ENCODE measurements at regions not wholly inside any gene's neighbourhood (a gene's known extent, or its start where the extent isn't known, plus 50 kb on each side); places are given as distances from the start of the nearest gene placed in this dataset.

DNA sequence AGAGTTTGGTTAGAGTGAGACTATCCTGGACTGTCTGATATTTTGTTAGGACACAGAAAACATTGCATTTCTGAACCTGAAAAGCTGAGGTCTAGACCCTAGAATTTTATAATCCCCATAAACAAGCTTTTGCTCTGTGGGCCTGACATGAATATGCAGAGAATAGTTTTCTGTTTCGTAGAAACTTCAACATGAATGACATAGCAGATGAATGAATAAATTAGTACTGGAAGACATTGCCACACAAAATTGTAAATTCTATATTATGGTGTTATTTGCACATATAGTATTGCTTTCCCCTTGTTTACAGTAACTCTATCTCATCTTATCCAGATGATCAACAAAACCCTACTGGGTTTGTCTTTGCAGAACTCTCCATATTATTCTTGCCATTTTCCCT lies 54.9 kb upstream of the MAML3 start:
- no peak for DNase-seq
